HG03378 (cell line): ENCODE measurements at regions not wholly inside any gene's neighbourhood (a gene's known extent, or its start where the extent isn't known, plus 50 kb on each side); places are given as distances from the start of the nearest gene placed in this dataset.

ENCODE experiments used
- ATAC-seq: cut with Tn5 transposase; IDR thresholded peaks from one replicate; pipeline ENCODE4 v1.9.1; 2021; ENCODE audit warnings: mild to moderate bottlenecking, moderate library complexity; ENCODE audit not compliant: unreplicated experiment

GRCh38 chr17:77581480-77581879, 377.0 kb upstream of the TNRC6C start:
- ATAC-seq, result no peak

GRCh38 chr17:77585142-77585860, 373.2 kb upstream of the TNRC6C start:
- no peak for ATAC-seq

GRCh38 chr17:77590951-77591735, 367.4 kb upstream of the TNRC6C start:
- ATAC-seq, result no peak

GRCh38 chr17:77592106-77592865, 366.2 kb upstream of the TNRC6C start:
- no peak for ATAC-seq

GRCh38 chr17:77593081-77593480, 365.4 kb upstream of the TNRC6C start:
- no peak for ATAC-seq

GRCh38 chr17:77594416-77595209, 363.9 kb upstream of the TNRC6C start:
- ATAC-seq, result no peak

- no peak for ATAC-seq
Measured at GRCh38 chr17:77596491-77597417, 361.7 kb upstream of the TNRC6C start.

- ATAC-seq, result no peak
Measured at GRCh38 chr17:77597418-77598240, 360.9 kb upstream of the TNRC6C start.

GRCh38 chr17:77598241-77598620, 360.3 kb upstream of the TNRC6C start:
- ATAC-seq, result no peak

GRCh38 chr17:77599699-77600098, 358.8 kb upstream of the TNRC6C start:
- no peak for ATAC-seq

- ATAC-seq, result no peak
Measured at GRCh38 chr17:77600346-77600745, 358.2 kb upstream of the TNRC6C start.

- ATAC-seq, result no peak
Measured at GRCh38 chr17:77601054-77601979, 357.2 kb upstream of the TNRC6C start.

- no peak for ATAC-seq
Measured at GRCh38 chr17:77602062-77602746, 356.3 kb upstream of the TNRC6C start.

GRCh38 chr17:77602883-77603640, 355.4 kb upstream of the TNRC6C start:
- no peak for ATAC-seq

- no peak for ATAC-seq
Measured at GRCh38 chr17:77604301-77604972, 354.1 kb upstream of the TNRC6C start.

GRCh38 chr17:77604973-77605313, 353.6 kb upstream of the TNRC6C start:
- ATAC-seq, result no peak
